Nephron (organoid): ENCODE measurements at regions not wholly inside any gene's neighbourhood (a gene's known extent, or its start where the extent isn't known, plus 50 kb on each side); places are given as distances from the start of the nearest gene placed in this dataset.
"Not testable (repeated sequence)": the region's sequence is repeated elsewhere in the genome, so short reads cannot be mapped to it uniquely, and the experiment has no call there.

Experiments used
- H3K27ac Mint-ChIP-seq, 3 experiments: 2 replicates each; pipeline ENCODE4 v1.8.0; 2020; ENCODE audit warnings: mixed read lengths in 3 of 3, mild to moderate bottlenecking in 2 of 3, moderate library complexity in 1 of 3
- H3K27me3 Mint-ChIP-seq: 2 replicates; pipeline ENCODE4 v1.8.0; 2021; ENCODE audit warnings: low read depth, mild to moderate bottlenecking, moderate library complexity, mixed read lengths
- H3K36me3 Mint-ChIP-seq: 2 replicates; pipeline ENCODE4 v1.8.0; 2020; ENCODE audit warnings: low read depth, mixed read lengths
- H3K4me1 Mint-ChIP-seq: 2 replicates; pipeline ENCODE4 v1.8.0; 2020; ENCODE audit warnings: mixed read lengths
- H3K4me3 Mint-ChIP-seq, 3 experiments: 2 replicates each; pipeline ENCODE4 v1.8.0; 2020; ENCODE audit warnings: mild to moderate bottlenecking in 3 of 3, mixed read lengths in 3 of 3, moderate library complexity in 2 of 3
- H3K9me3 Mint-ChIP-seq: 2 replicates; pipeline ENCODE4 v1.8.0; 2020; ENCODE audit warnings: mixed read lengths
- CTCF ChIP-seq, 3 experiments: fragments of 200-600 bp; sonication (generic); IDR thresholded peaks; one replicate each; pipeline ENCODE4 v1.5.0; 2021; ENCODE audit warnings: antibody characterized with exemption in 3 of 3; ENCODE audit not compliant: unreplicated experiment in 3 of 3

- Mint-ChIP-seq H3K4me3 (no peak overlapping the region), H3K36me3 (no peaks in the 10 kb centered on the region), H3K27ac (no peak overlapping the region), H3K9me3 (peaks cover 20% of the 10 kb centered on the region), H3K4me1 (peaks cover 25% of the 10 kb centered on the region), H3K27me3 (no peaks in the 10 kb centered on the region)
- no peak for TF ChIP-seq CTCF (IDR thresholded peaks at IDR 0.05; ENCODE audit: unreplicated experiment in 3 of 3)
Observed at GRCh38 chr1:60695716-60696171, 386.6 kb upstream of the NFIA start.

GRCh38 chr1:60694980-60695379, 387.4 kb upstream of the NFIA start:
- Mint-ChIP-seq H3K27ac (no peak overlapping the region), H3K4me1 (peaks cover 25% of the 10 kb centered on the region), H3K36me3 (no peaks in the 10 kb centered on the region), H3K27me3 (no peaks in the 10 kb centered on the region), H3K4me3 (no peak overlapping the region), H3K9me3 (peaks cover 21% of the 10 kb centered on the region)
- TF ChIP-seq CTCF (IDR thresholded peaks at IDR 0.05; ENCODE audit: unreplicated experiment in 3 of 3): no peak

- Mint-ChIP-seq H3K27me3 (no peaks in the 10 kb centered on the region), H3K9me3 (peaks cover 41% of the 10 kb centered on the region), H3K27ac (no peak overlapping the region), H3K4me3 (no peak overlapping the region), H3K36me3 (no peaks in the 10 kb centered on the region), H3K4me1 (peaks cover 8% of the 10 kb centered on the region)
- TF ChIP-seq CTCF (IDR thresholded peaks at IDR 0.05; ENCODE audit: unreplicated experiment in 3 of 3): no peak
Observed at GRCh38 chr1:60692031-60692430, 390.3 kb upstream of the NFIA start.

- H3K36me3 Mint-ChIP-seq, H3K4me1 Mint-ChIP-seq, H3K27me3 Mint-ChIP-seq, H3K4me3 Mint-ChIP-seq, H3K27ac Mint-ChIP-seq: not testable (repeated sequence)
- H3K9me3 Mint-ChIP-seq: peaks cover 48% of the 10 kb centered on the region
Observed at GRCh38 chr1:60688221-60688620, 394.1 kb upstream of the NFIA start.

GRCh38 chr1:60681095-60681860, 401.1 kb upstream of the NFIA start:
- TF ChIP-seq CTCF (IDR thresholded peaks at IDR 0.05; ENCODE audit: unreplicated experiment in 3 of 3): no peak
- H3K9me3 Mint-ChIP-seq: peaks cover 10% of the 10 kb centered on the region
- no peaks in the 10 kb centered on the region for H3K27me3 Mint-ChIP-seq
- no peaks in the 10 kb centered on the region for H3K4me1 Mint-ChIP-seq
- no peak overlapping the region for H3K4me3 Mint-ChIP-seq
- no peaks in the 10 kb centered on the region for H3K36me3 Mint-ChIP-seq
- H3K27ac Mint-ChIP-seq: no peak overlapping the region

- H3K4me3 Mint-ChIP-seq: no peak overlapping the region
- no peaks in the 10 kb centered on the region for H3K27me3 Mint-ChIP-seq
- no peaks in the 10 kb centered on the region for H3K36me3 Mint-ChIP-seq
- TF ChIP-seq CTCF (IDR thresholded peaks at IDR 0.05; ENCODE audit: unreplicated experiment in 3 of 3): no peak
- H3K27ac Mint-ChIP-seq: peak overlapping the region in 1 of 3 experiments; percentile 18
- H3K4me1 Mint-ChIP-seq: no peaks in the 10 kb centered on the region
- peaks cover 4% of the 10 kb centered on the region for H3K9me3 Mint-ChIP-seq
Observed at GRCh38 chr1:60679524-60680375, 402.6 kb upstream of the NFIA start.
